ENCODE measurements at regions not wholly inside any gene's neighbourhood (a gene's known extent, or its start where the extent isn't known, plus 50 kb on each side); places are given as distances from the start of the nearest gene placed in this dataset.

- DNase-seq (ENCODE audit: low read depth): no peak
- no peak for TF ChIP-seq CTCF (IDR thresholded peaks at IDR 0.05; ENCODE audit: insufficient read depth, low read length)
- no peak overlapping the region for H3K4me3 ChIP-seq (ENCODE audit: low read depth, low read length)
Measured at GRCh38 chr2:156691014-156691413, 254.8 kb downstream of the GPD2 start.

GRCh38 chr2:156695020-156695419 lies 258.8 kb downstream of the GPD2 start:
- TF ChIP-seq CTCF (IDR thresholded peaks at IDR 0.05; ENCODE audit: insufficient read depth, low read length): no peak
- no peak overlapping the region for H3K4me3 ChIP-seq (ENCODE audit: low read depth, low read length)
- no peak for DNase-seq (ENCODE audit: low read depth)

DNA sequence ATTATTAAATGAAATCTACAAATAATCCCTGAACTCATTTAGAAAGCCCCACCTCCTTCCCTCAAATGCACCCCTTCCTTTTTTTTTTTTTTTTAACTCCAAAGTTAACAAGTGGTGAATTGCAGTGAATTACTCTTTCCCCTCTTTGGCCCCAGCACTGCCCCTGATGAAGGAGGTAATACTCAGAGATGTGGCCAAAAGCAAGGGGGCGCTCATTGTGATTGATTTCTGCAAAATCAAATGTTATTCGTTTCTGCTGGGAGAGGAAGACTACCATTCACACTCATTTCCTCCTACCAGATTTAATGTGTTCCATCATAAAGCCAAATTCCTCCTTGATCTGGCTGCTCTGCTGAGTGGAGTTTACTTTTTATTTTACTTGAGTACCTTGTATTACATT lies 259.4 kb downstream of the GPD2 start:
- no peak for DNase-seq (ENCODE audit: low read depth)
- no peak overlapping the region for H3K4me3 ChIP-seq (ENCODE audit: low read depth, low read length)
- TF ChIP-seq CTCF (IDR thresholded peaks at IDR 0.05; ENCODE audit: insufficient read depth, low read length): no peak

DNA sequence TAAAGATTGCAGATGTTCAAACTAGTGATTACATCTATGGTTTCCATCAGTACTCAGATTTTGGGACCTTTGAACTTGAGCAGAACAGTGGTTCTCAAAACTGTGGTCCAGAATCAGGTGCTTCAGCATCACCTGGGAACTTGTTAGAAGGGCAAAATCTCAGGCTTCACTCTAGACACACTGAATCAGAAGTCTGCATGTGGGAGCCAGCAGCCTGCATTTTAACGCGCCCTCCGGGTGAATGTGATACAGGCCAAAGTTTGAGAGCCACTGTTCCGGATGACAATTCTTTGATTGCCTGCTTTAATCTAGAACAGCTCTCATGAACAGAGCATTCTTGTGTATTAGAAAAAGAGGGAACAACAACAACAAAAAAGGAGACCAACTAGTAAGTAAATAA lies 261.7 kb downstream of the GPD2 start:
- TF ChIP-seq CTCF (IDR thresholded peaks at IDR 0.05; ENCODE audit: insufficient read depth, low read length): no peak
- no peak for DNase-seq (ENCODE audit: low read depth)
- H3K4me3 ChIP-seq (ENCODE audit: low read depth, low read length): no peak overlapping the region

- TF ChIP-seq CTCF (IDR thresholded peaks at IDR 0.05; ENCODE audit: insufficient read depth, low read length): no peak
Measured at GRCh38 chr2:156700681-156701080, 264.5 kb downstream of the GPD2 start.

DNA sequence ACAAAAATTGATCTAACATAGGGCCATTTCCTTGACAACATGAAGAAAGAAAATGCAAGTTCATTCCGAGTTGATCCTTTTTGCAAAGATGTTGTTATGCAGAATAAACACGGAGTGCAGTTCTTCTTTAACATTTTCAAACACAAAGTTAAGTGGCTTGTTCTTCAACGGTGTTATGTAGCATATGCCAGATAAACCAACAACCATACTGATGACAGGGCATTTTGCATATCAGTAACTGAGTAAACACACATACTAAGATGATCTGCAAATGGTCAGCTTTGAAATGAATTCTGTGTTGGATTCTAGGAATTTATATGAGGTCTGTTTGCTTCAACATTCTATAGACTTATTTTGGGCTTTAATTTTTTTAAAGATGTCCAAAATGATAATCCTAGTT lies 266.4 kb downstream of the GPD2 start:
- H3K4me3 ChIP-seq (ENCODE audit: low read depth, low read length): no peak overlapping the region
- TF ChIP-seq CTCF (IDR thresholded peaks at IDR 0.05; ENCODE audit: insufficient read depth, low read length): no peak
- no peak for DNase-seq (ENCODE audit: low read depth)

More at GRCh38 chr2:156700681-156701080, 264.5 kb downstream of the GPD2 start:
- no peak overlapping the region for H3K4me3 ChIP-seq (ENCODE audit: low read depth, low read length)
- DNase-seq (ENCODE audit: low read depth): no peak

GRCh38 chr2:156703642-156704041 lies 267.5 kb downstream of the GPD2 start:
- no peak for DNase-seq (ENCODE audit: low read depth)
- H3K4me3 ChIP-seq (ENCODE audit: low read depth, low read length): no peak overlapping the region
- no peak for TF ChIP-seq CTCF (IDR thresholded peaks at IDR 0.05; ENCODE audit: insufficient read depth, low read length)

All from fibroblast of the aortic adventitia (primary cell).